Right renal pelvis (tissue), 4 donors: ENCODE measurements at regions not wholly inside any gene's neighbourhood (a gene's known extent, or its start where the extent isn't known, plus 50 kb on each side); places are given as distances from the start of the nearest gene placed in this dataset.
A peak's percentile ranks its signal among the peaks of the same experiment; 100 is the strongest.
"Not testable (repeated sequence)": the region's sequence is repeated elsewhere in the genome, so short reads cannot be mapped to it uniquely, and the experiment has no call there.

Source experiments
- DNase-seq, 4 donors: peaks; one replicate each; pipeline ENCODE4 v3.0.0-alpha.2; 2013; ENCODE audit warnings: low read depth in 4 of 4, low spot score in 3 of 4, missing footprints in 1 of 4

DNA sequence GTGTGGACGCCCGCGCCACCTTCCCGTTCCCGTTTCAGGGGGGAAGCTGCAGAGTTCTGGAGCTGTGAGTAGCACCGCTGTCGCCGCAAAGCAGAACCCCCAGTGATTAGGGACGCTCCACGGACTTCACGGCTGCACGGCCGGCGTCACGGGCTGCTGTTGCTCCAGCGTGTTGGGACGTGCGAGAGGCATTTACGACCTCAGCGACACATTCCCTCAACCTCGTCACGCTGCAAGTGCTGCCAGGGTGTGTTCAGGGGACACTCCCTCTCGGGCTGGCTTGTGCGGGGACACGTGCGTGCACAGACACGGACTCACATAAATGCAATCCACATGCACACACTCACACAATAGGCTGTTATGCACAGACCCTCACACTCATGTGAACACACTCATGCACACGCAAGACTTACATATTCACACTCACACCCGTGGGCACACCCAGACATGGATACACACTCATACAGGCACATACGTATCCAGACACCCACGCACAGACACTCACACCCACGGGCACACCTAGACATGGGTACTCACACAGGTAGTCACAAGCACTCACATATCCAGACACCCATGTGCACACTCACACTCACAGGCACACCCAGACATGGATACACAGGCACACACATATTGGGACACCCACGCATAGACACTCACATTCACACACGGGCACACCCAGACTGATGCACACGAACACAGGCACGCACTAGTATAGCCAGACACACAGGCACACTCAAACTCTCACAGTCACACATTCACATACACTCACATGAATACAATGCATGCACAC, 198.0 kb upstream of the ZNF469 start:
- not testable (repeated sequence) for DNase-seq

GRCh38 chr16:88185406-88185805, 197.4 kb upstream of the ZNF469 start:
- DNase-seq = not testable (repeated sequence)

DNA sequence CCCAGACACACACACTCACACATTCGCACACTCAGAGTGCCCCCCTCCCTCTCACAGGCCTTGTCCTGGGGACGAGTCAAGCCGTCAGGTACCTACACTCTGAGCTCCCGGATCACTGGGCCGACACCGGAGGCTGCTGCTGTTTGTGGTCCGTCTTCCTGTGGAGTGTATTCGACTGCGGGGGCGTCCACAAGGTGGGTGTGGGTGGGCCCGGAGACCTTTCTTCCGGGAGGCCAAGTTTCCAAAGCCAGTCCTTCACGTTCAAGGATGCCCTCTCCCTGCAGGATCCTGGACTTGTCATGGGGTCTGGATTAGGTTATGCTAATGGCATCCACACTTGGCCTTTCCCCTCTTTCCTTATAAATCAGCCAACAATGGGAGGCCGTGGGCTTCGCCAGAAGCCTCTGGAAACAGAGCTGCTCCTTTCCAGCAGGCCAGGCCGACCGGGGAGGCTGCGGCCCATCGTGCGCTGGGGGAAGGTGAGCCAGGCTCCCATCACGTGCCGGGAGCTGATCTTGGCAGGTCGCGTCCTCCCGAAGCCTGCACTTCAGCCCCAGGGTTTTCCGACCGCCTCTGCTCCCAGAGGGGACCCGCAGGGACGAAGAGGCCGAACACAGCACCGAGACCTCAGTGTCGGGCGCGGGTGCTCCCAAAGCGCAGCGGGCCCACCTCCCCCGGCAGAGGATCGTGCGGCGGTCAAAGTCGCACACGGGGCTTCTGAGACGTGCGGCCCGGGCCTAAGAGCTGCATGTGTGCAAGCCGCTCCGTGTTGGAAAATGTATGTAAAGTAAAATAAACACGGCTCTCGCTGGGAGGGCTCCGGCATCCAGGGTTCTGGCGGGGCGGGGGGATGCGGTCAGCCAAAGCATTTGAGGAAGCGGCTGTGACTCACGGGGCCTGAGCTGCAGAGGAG, 196.5 kb upstream of the ZNF469 start:
- not testable (repeated sequence) for DNase-seq

DNA sequence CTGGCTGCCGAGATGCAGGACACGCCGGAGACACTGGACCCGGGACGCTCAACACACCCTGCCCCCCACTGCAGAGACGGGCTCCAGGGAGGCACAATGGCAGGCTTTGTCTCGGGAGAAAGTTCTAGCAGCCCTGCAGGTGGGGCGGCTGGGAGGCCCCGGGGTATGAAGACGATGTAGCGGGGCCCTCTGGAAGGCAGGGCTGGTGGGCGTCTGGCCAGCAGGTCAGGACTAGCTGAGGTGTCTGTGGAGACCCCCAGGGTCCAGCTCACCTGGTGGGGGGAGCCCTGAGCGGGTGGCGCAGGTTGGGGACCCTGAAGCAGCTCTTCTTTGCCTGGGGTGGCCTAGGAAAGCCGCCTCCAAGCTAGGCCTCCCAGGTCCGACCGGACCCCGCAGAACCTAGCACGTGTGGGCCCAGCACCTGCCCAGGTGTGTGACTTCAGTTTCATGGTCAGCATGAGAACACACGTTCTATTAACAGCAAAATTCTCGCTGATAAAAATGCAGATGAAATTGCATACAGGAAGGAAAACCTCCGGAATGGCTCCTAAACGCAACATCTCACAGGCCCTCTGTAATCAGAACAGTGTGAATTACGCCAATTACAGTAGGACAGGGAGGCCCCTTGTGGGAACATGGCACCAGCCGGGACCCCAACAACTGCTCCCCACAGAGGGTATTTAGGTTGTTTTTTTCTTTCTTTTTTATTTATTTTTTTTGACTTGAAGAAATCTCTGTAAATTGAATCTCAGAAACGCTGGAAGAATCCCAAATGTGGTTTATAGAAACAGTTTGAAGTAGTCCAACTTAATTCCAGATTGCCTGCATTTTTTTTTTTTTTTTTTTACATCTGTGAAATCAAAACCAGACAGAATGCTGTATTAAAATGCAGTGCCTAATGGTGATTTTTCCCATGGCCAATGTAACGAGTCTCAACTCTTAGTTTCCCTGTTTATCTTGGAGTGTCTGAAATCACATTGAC, 195.6 kb upstream of the ZNF469 start:
- DNase-seq = not testable (repeated sequence)

GRCh38 chr16:88188171-88188895, 194.4 kb upstream of the ZNF469 start:
- DNase-seq = not testable (repeated sequence)

DNA sequence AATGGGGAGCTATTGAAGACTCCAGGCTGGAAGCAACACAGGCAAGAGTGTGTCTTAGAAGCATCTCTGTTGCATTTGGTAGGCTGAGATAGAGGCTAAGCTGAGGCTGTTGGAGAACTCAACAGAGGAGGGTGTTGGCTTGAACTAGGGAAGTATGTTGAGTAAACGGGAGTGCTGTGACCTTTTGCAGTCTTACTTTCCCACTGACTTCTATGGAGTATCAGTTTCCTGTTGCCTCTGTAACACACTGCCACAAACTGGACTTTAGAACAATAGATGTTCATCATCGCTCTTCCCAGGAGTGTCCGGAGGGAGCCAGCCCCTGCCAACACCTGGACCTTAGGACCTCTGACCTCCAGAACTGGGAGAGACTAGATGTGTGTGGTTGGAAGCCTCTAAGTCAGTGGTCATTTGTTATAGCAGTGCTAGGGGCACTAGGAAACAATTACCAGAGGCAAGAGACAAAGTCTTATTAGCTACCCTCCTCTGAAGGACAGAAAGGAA, 192.1 kb upstream of the ZNF469 start:
- not testable (repeated sequence) for DNase-seq

DNA sequence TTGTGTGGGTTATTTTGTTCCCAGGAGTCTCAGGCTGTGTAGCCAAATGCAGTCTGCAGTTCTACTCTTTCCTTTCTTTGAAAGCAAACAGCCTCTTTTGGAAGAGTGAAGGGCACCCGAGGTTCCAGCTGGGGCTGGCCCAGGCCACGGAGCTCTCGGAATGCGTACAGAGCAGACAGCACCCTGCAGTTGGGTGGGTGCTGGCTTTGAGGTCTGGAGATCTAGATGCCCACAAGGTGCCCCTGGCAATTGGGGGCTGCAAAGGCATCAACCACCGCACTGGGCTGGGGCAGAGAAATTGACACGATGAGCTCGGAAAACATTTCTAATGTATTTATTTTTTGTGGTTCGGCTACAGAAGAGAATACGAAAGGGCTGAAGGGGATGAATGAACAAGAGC, 191.6 kb upstream of the ZNF469 start:
- DNase-seq = not testable (repeated sequence)

DNA sequence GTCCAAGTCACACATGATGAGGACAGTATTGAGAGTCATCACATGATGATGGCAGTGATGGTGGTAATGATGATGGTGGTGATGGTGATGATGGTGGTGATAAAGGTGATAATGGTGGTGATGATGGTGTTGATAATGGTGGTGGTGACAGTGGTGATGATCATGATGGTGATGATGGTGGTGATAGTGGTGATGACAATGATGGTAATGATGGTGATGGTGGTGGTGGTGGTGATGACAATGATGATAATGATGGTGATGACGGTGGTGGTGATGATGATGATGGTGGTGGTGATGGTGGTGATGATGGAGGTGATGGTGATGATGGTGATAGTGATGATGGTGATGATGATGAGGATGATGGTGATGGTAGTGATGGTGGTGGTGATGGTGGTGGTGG, 190.2 kb upstream of the ZNF469 start:
- no peak for DNase-seq

- DNase-seq = peak in 2 of 4 donors; percentile 29 to 49
Observed at GRCh38 chr16:88193706-88194396, 188.9 kb upstream of the ZNF469 start.

DNA sequence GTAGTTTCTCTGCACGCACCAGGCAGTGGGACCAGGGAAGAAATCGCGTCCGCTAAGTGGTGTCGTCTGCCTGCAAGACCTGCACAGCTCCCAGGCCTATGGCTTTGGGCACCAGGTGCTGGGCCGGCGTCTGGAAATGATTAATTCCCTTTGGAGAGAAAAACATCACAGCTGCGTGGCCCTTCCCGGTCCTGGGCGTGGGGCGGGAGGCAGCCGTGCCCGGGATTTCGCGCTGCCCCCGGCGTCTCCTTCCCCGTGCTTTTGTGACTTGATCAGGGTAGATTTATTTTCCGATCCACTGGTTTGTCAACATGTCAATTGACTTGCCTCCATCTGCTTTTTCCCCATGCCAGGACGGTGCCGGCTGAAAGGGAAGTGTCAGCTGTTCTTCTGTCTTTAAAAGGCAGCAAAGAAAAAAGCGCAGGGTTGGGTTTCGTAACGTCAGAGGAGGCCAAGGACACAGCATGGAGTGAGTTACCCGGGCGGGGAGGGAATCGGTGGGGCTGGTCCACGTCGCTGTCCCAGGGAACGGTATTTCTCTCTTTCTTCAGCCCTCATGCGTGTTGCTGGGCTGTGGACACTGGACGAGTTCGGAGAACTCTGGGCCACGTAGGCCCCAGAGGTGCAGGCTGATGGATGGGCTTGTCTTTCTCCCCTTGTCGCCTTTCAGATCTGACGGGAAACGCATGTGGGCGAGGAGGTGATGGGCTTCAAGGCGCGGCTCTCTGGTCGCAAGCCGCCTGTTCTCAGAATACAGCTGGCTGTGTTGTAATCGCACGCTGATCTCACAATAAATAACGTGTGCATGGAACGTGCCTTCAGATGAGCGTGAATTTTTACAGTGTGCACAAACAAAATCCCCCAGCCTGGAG, 188.1 kb upstream of the ZNF469 start:
- DNase-seq = peak in 2 of 4 donors; percentile 29 to 31

DNA sequence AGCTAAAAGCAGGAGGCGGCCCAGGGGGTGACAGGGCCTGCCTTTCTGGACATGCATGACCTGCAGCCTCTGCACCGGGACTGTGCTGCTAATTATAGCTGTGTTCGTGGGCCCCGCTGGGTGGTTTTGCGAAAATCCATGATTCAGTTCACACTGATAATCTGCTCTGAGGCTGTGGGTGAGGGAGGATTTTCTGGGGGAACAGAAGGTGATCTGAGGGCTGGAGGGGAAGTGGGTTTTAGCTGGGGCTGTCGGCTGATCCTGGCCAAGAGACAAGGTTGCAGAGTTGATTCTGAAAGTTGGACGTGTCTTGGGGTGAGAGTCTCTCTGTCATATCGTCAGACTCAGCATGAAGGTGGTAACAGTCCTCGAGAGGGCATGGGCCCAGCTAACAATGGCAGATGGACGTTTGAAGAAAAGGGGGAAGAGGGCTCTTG, 187.5 kb upstream of the ZNF469 start:
- no peak for DNase-seq

GRCh38 chr16:88195911-88196465, 186.8 kb upstream of the ZNF469 start:
- no peak for DNase-seq

GRCh38 chr16:88196471-88197400, 186.0 kb upstream of the ZNF469 start:
- no peak for DNase-seq

- no peak for DNase-seq
Observed at GRCh38 chr16:88197481-88198456, 185.0 kb upstream of the ZNF469 start.
